HG02938 (cell line): ENCODE measurements at regions not wholly inside any gene's neighbourhood (a gene's known extent, or its start where the extent isn't known, plus 50 kb on each side); places are given as distances from the start of the nearest gene placed in this dataset.
"Not testable (repeated sequence)": the region's sequence is repeated elsewhere in the genome, so short reads cannot be mapped to it uniquely, and the experiment has no call there.

ENCODE experiments used
- ATAC-seq: cut with Tn5 transposase; IDR thresholded peaks from one replicate; pipeline ENCODE4 v1.9.1; 2021; ENCODE audit warnings: mild to moderate bottlenecking, moderate library complexity; ENCODE audit not compliant: unreplicated experiment

GRCh38 chr12:131287015-131287937, 333.6 kb downstream of the ADGRD1 start:
- ATAC-seq = no peak

- no peak for ATAC-seq
Observed at GRCh38 chr12:131287938-131288764, 334.4 kb downstream of the ADGRD1 start.

GRCh38 chr12:131288765-131289695, 335.3 kb downstream of the ADGRD1 start:
- ATAC-seq = not testable (repeated sequence)

- not testable (repeated sequence) for ATAC-seq
Observed at GRCh38 chr12:131289807-131290206, 336.1 kb downstream of the ADGRD1 start.

- no peak for ATAC-seq
Observed at GRCh38 chr12:131290255-131290959, 336.7 kb downstream of the ADGRD1 start.

- not testable (repeated sequence) for ATAC-seq
Observed at GRCh38 chr12:131293071-131294015, 339.6 kb downstream of the ADGRD1 start.

GRCh38 chr12:131294716-131295115, 341.0 kb downstream of the ADGRD1 start:
- ATAC-seq = not testable (repeated sequence)

GRCh38 chr12:131295117-131295516, 341.4 kb downstream of the ADGRD1 start:
- ATAC-seq = not testable (repeated sequence)

- not testable (repeated sequence) for ATAC-seq
Observed at GRCh38 chr12:131295559-131295958, 341.9 kb downstream of the ADGRD1 start.

- ATAC-seq = not testable (repeated sequence)
Observed at GRCh38 chr12:131296136-131296535, 342.4 kb downstream of the ADGRD1 start.

GRCh38 chr12:131296651-131297050, 342.9 kb downstream of the ADGRD1 start:
- not testable (repeated sequence) for ATAC-seq

GRCh38 chr12:131298526-131299369, 345.0 kb downstream of the ADGRD1 start:
- ATAC-seq = not testable (repeated sequence)

GRCh38 chr12:131299370-131299701, 345.6 kb downstream of the ADGRD1 start:
- not testable (repeated sequence) for ATAC-seq

- not testable (repeated sequence) for ATAC-seq
Observed at GRCh38 chr12:131303576-131303975, 349.9 kb downstream of the ADGRD1 start.

GRCh38 chr12:131304642-131305041, 350.9 kb downstream of the ADGRD1 start:
- ATAC-seq = not testable (repeated sequence)

- ATAC-seq = no peak
Observed at GRCh38 chr12:131309700-131310099, 356.0 kb downstream of the ADGRD1 start.

- not testable (repeated sequence) for ATAC-seq
Observed at GRCh38 chr12:131310227-131310969, 356.7 kb downstream of the ADGRD1 start.
